Stimulated activated naive CD4-positive, alpha-beta T cell treated with Interleukin-2 at 50 U/mL for 16 hours (primary cell): ENCODE measurements at regions not wholly inside any gene's neighbourhood (a gene's known extent, or its start where the extent isn't known, plus 50 kb on each side); places are given as distances from the start of the nearest gene placed in this dataset.

ENCODE experiments used
- DNase-seq: peaks from one replicate; lab custom pipeline; 2025; lab: John Stamatoyannopoulos, UW

DNA sequence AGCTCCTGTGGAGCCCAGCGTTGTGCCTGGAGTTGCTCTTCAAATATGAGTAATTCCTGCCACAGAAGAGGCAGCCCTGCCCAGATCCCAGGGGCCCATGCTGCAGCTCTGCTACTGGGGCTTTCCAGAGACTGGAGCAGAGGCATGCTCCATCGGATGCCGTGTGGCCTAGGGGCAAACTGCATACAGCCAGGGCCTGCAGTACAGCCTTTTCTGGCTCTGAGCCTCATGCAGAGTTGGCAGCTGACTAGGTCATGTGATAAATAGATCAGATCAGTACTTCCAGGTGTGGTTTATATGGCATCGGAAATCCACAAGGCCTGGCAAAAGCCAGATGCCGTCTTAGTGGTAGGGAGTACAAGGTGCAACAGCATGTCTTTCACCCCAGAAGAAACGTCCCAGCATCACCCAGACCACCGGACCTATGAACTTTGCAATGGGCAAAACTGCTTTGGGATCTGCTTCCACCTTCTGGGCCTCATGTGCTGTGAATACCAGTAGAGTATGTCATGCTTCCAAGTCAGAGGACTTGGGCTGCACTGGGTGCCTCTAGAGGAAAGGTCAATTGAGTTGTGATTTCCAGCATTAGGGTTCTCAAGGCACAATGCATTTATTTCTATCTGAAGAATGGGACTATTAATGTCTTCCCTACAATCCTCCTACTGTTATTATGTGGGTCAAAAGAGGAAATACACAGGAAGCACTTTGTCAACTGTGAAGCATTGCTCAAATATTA, 250.7 kb upstream of the ZNF32 start:
- no peak for DNase-seq

DNA sequence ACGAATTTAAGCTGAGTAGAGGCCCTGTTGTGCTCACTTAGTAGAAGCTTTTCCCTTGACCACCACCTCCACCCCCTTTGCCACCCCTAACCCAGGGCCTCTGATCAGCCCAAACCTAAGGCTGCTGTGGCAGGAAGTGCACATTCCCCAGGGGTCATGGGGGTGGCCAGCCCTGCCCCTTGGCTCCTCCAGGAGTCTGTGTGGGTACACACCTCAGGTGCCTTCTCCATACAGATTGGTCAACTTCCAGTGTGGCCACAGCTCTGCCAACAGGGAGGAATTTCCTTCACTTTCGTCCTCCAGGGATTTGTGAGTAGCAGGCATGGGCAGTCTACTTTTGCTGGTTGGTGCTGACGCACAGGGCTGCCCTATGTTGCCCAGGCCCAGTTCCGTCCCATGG, 249.9 kb upstream of the ZNF32 start:
- no peak for DNase-seq

DNA sequence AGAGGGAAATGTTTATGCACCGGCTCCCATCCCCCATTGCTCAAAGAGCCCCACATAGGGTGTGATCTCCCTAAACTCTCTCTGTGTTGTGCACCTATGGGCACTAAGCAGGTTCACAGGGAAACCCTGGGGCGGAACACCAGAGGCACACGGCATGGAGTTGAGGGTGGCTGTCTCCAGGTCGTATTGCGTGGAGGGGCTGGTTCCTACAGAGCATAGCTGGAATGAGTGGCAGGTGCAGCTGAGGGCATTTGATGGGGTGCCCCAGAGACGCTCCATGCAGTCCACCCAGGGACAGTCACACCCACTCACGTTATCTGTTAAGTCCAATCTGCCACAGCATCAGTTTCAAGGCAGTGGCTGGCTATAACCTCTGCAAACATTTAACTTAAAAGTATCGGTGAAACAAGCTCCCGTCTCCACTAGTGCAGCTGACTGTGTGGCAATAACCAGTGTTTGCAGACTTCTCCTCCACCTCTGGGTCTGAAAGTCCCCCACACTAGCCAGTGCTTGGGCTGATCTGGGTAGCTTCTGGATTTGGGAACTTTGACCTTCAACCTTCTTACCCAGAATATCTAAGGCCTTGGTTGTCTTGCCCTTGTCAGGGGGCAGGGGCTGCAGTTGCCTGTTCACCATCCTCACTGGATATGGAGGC, 249.2 kb upstream of the ZNF32 start:
- no peak for DNase-seq

DNA sequence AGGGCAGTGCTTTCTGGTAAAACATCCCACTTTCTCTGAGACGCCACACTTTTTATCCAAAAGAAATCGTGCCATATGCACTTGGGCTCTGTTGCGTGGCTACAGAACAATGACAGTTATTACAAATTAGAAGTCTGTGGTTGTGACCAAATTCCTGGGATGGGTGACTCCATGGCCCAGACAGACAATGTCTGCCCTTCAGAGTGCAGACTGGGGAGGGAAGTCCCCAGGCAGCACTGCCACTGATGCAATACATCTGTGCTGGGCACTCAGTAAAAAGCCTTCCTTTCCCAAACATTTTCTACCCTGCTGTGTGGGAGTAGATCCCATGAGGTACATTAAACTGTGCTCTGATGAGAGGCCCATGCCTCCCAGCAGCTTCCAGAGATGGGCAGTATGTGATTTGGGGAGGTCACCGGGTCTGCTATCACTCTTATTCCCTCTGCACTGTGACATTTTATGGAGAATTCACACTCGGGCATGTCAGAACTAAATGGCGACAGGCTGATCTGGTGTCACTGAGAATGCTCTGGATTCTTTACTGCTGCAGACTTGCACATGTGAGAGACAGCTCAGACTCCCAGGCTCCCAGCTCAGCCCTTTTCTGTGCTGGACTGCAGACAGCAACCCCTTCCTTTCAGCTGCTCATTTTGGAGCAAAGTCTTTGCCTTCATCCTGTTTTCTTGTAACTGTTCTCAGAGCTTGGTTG, 243.5 kb upstream of the ZNF32 start:
- no peak for DNase-seq

DNA sequence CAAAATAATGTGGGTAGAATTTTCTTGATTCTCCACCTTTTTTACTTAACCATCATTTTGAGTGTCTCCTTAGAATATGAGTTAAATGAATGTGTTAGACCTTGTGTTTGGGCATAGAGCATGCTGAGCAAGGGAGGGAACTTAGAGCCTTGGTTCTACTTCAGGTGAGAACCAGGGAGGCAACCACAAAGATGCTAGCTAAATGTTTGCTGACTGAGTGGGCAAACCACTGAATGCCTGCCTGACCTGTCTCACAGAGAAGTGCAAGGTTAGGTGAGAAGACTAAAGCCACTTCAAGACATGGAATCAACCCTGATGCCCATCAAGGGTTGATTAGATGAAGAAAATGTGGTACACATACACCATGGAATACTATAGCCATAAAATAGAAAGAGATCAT, 242.6 kb upstream of the ZNF32 start:
- no peak for DNase-seq

DNA sequence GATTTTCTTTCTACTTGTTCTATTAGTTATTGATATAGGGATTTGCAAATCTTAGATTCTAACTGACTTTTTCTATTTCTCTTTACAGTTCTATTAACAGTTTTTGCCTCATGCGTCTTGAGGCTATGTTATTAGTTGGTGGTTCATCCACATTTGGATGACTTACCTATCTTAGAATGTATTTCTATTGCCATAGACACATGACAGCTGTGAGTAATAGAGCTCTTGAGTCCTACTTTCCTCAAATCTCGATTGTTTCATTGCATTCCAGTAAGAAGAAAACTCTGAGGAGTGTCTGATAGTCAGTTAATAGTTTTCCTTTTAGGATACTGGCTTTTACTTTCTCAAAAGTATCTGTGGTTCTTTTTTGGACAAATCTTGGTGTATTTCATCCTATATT, 241.4 kb upstream of the ZNF32 start:
- no peak for DNase-seq

DNA sequence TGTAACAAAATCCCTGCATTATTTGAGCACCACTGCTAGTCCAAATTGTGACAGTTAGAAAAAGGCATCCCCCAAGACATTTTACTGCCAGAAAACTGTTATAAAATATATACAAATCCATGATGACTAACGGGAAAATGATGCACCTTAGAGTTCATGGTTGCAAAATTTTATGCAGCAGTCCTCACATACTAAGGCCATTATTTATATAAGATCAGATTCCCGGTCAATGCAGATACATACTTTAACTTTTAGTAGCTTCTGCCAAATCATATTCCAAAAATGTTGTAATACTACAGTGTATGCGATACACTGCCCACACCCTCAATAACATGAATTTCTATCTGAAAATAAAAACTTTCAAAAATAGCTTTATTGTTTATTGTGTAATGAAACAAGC, 239.9 kb upstream of the ZNF32 start:
- no peak for DNase-seq

DNA sequence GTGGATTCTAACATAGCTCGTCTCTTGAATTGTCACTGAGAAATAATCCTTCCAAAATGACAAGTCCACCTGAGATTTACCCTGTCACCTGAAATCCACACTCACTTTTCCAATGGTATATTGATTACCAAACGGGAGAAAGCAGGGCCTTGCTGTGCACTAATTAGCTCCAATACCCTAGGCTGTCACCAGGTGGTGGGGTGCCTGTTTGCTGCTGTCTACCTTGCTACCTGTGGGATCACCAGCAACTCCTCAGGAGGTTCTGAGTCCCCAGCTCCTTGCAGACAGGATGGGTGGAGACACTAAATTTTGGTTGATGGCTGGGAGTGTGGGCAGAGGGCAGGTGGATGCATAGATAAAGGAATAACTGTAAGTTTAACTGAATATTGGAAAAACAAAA, 237.2 kb upstream of the ZNF32 start:
- no peak for DNase-seq

DNA sequence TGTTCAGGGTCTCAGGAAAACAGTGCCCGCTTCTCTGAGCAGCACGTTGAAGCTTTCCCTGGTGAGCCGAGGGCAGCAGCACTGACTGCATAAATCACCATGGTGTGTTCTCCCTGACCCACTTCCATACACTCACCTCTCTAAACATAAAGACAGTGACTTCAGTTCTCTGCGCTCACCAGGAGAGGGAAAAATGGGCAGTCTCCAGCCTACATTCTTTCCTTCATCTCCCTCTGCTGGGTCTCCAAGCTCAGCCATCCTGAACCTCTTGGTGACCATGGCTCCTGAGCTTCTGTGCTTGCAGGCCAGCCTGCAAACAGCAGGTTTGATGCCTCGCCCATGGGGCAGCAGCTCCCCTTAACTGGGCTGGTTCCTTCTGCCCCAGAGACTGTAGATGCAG, 236.6 kb upstream of the ZNF32 start:
- DNase-seq: no peak

DNA sequence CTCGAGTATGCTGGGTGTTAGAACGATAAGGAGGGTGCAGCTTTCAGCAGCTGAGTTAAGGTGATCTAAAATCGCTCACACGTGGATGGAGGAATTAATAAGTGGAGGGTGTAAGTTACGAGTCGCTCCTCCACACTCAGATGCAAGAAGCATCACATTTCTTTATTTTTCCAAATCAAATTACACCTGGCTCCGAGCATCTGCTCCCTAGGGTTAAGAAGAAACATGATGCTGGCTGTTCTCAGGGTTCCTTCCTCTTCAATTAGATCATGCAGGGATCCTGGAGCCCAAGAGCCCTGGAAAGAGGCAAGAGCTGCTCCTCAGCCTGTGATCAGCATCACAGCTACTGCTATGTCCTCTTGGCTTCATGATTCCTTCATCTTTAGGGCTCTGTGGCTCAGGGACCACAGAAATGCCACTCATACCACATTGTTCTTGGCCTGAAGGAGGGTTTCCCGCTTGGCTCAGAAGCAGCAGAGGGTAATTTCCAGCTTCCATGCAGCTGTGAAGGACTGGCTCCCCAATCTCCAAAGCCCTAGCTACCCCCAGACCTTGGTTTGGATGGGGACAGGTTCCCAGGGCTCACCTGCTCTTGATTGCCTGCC, 235.9 kb upstream of the ZNF32 start:
- no peak for DNase-seq

DNA sequence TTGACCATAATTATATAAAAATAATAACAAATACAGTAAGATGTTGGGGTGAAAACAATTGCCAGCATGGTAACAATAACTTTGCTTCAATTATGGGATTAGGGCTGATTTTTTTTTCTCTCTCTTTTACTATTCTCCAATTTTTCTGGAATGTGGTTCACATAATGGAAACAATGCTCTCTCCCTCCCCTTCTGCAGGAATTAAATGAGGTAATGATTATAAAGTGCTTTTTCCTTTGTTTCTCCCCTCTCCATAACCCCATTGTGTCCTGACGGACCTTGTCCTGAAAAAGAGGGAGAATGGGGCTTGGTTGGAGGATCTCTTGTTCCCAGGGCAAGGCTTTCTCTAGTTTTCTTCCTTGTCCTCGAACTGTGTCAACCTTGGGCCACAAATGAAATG, 234.0 kb upstream of the ZNF32 start:
- no peak for DNase-seq

DNA sequence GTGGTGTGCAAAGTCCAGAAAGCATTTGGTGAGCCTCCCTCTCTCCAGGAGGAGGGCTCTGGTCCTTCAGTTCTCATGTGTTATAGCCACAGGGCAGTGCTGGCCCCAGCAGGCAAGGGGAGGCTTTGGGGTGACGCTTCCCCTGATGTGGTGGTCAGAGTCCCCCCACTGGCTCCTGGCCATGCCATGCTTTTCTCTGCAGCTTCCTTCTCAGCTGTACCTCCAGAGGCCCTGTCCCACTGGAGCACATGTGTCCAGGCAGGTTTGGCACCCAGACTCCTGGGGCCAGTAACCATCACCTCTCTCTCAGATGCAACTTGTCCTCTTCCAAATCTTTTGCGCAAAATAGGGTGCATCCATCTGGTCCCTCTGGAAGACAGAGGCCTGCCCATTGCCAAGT, 233.0 kb upstream of the ZNF32 start:
- no peak for DNase-seq

DNA sequence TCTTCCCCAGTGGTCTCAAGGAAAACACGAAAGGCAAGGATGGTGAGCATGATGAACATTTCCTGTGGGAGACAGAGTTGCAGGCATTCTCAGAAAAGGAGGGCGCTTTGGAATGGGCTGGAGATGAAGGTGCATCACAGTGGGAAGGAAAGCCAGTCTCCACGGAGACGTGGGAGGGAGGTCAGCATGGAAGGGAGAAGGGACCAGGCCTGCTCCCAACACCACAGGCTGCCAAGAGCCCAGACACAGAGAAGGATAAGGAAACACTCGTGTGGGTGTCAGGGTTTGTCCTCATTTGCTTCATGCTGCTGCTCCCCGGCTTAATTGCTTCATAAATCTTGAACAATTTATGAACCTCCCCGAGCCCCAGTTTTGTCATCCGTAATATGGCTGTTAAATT, 231.5 kb upstream of the ZNF32 start:
- DNase-seq: no peak

DNA sequence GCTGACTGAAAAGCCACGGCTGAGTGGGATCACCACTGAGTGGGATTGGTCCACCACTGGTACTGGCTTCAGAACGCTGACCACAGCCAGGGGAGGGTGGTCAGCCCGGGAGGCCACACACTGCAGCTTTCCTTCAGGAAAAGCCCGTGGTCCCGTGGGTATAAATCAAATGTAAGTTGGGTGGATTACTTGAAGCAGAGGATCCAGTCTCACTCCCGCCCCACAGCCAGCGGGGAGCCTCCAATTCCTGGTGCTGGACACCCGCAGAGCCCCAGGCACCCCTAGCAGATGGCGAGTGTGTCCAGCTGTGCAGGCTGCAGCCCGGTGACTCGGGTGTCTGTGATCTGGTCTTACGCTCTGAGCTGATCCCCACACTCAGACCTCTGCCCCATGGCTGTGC, 231.1 kb upstream of the ZNF32 start:
- DNase-seq: no peak

DNA sequence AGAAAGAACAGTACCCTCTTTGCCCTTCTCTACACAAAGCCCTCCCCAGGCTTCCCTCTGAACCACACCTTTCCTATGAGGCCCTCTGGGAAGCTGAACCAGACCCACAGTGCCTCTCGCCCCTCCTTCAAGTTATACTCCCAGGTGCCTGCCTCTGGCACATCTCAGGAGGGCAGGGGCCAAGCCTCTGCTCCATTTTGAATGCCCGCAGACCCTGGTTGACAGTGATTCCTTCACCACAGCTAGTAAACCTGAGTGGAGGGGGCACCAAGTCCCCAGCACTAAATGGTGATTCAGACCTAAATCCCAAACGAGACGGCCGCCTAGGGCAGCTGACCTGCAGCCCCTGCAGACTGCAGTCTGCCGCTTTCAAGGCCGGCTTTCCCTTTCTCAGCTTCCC, 230.5 kb upstream of the ZNF32 start:
- no peak for DNase-seq

DNA sequence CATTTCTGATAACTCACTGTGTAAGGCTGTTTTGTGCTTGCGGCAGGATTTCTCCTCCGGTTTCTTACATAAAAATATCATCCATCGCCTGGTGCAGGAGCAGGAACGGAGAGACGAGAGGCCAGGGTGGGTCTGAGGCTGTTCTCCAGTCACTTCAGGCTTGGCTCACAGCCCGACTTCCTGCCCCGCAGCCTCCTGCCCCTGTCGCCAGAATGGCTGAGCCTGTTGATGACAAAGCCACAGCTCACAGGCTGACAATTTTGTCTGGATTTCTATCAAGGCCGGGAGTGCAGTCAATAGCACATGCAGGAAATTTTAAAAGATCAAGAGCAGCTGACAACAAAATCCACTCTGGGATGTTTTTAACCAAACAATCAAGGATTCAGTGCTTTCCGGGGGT, 229.7 kb upstream of the ZNF32 start:
- DNase-seq: no peak

DNA sequence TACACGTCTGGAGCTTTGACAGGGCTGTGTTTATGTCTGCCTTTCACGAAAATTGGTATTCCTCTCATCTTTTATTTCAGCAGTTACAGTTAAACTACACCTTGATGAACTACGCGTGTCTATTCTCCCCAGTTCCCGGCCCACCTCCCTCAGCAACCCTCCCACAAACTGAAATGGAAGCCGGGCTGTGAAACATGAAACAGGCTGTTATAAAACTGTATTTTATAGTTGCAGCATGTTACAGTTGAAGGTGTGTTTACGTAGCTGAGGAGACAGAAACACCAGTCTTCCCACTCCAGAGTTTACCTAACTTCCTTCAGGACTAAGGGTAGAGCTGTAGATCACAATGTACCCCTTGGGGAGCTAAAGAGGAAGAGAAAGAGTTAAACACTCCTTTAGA, 228.3 kb upstream of the ZNF32 start:
- DNase-seq: no peak

DNA sequence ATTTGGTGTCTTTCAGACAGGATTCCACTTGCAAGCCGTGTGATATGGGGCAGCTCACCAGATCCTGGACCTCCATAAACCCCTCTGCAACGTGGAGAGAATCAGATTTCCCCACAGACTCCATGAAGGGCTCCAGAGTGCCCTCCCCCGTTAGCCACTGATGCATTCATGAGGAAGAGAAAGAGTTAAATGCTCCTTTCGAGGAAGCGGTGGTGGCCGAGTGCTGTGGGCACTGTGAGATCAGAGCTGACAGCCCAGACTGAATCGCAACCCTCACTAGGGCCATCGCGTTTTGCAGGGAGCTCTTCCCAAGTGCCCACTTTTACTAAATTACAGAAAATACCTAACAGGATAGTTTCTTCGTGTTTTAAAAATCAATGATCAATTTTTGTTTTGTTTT, 226.3 kb upstream of the ZNF32 start:
- no peak for DNase-seq

DNA sequence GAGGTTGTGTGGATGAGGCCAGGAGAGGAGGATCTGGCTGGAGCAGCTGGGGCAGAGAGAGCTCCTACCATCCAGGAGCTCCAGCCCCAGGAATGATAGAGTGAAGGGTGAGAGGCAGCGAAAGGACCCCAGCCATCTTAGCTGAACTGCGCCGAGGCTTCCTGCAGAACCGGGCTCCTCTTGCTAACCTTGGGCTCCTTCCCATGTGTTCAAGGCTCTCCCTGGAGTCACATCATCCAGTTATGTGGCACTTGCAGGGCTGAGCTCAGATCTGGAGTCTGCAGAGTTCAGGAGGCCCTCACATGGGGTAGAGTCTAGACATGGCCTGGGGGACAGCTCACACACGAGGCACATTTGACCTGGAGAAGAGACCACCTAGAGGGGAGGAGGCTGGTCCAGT, 225.0 kb upstream of the ZNF32 start:
- DNase-seq: no peak

DNA sequence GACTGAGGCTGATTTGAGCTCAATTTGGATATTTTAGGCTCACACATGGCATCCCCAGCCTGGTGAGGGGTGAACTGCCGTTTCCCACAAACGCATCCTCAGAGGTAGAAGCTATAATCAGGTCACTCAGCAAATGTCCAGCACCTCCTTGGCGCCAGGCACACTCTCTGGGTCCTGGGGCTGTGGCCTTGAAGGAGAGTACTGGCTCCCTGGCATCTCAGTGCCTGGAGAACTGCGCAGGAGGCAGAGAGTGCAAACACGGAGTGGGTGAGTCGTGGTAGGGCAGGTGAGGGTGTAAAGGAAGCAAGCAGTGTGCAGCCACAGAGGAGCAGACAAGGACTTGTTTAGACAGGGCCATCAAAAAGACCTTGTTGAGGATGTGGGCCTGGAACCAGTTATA, 224.0 kb upstream of the ZNF32 start:
- DNase-seq: no peak

DNA sequence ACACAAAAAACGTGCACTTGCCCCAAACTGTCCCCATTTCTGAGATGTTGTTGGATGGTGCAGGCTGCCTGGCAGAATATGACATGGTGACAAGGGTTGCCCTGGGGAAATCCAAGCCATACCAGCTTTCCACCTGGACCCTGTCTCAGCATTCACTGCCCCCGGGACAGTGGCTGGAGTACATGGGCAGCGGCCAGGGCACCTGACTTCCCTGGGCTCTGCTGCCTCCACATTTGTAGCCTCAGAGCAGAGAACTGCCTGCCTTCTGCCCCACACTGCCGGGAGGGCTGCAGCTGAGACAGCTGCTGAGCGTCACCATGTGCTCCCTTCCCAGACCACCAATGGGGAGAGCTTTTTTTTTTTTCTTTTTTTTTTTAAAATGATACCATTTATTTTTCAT, 222.9 kb upstream of the ZNF32 start:
- DNase-seq: no peak

DNA sequence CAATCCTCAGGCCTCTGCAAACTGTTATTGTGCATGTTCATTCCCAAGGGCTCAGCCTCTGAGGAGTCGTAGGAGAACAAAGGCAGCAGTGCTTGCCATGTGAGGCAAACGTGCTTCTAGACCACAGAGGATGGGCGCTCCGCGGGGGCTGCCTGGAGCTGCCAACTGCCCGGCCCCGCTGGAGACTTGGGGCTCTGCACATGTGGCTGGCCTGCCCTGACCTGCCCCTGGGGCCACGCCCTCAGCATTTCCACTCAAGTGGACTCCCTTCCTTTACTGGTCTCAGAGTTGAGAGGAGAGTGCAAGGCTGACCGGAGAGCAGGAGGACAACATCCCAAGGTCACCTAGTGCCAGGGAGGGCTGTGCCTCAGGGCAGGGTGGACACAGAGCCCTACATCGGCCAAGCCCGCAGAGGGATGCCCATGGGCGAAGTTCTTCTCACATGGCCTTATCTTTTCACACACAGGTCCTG, 222.3 kb upstream of the ZNF32 start:
- DNase-seq: no peak
